Pancreas (tissue), 10 donors: ENCODE measurements at regions not wholly inside any gene's neighbourhood (a gene's known extent, or its start where the extent isn't known, plus 50 kb on each side); places are given as distances from the start of the nearest gene placed in this dataset.

Source experiments
- ATAC-seq, 4 donors: fragments of 200-7000 bp; cut with Tn5 transposase; one replicate each; pipeline versions ENCODE4 v1.8.0 to v1.9.1; 2020; ENCODE audit warnings: mild to moderate bottlenecking in 4 of 4, moderate library complexity in 4 of 4
- DNase-seq, 6 donors: peaks; one replicate each; pipeline ENCODE4 v3.0.0-alpha.2; 2020
- FAIRE-seq: peaks from 2 replicates; lab custom pipeline; 2012; peaks lifted over from hg19 to GRCh38; lab: Jason Lieb, UNC
- H3K27ac ChIP-seq, 4 donors: fragments of 200-600 bp; sonication (generic); 1 replicate in 3 of 4; 2 replicates in 1 of 4; pipeline versions ENCODE4 v1.5.0 to v1.8.0; 2020
- H3K27me3 ChIP-seq, 4 donors: fragments of 200-600 bp; one replicate each; pipeline ENCODE4 v1.8.0; 2021
- H3K36me3 ChIP-seq, 3 donors: fragments of 200-600 bp; sonication (generic) in 1 of 3; one replicate each; pipeline versions ENCODE4 v1.5.0 to v1.8.0; 2020 to 2021
- H3K4me1 ChIP-seq, 3 donors: fragments of 200-600 bp; one replicate each; pipeline ENCODE4 v1.8.0; 2021
- H3K4me3 ChIP-seq, 4 donors: fragments of 200-600 bp; sonication (generic) in 2 of 4; one replicate each; pipeline versions ENCODE4 v1.5.0 to v1.8.0; 2020 to 2021
- H3K9me3 ChIP-seq, 4 donors: fragments of 200-600 bp; one replicate each; pipeline ENCODE4 v1.8.0; 2021
- CTCF ChIP-seq, 4 donors: fragments of 200-600 bp; sonication (generic) in 3 of 4; IDR thresholded peaks; one replicate each; pipeline versions ENCODE4 v1.5.0 to v1.8.0; 2021; ENCODE audit warnings: antibody characterized with exemption in 4 of 4
- WGBS, 2 donors: extraction: QIAGEN DNeasy Blood & Tissue Kit; methylation state at CpG; one replicate each; pipeline ENCODE4 v1.1.7; 2013; 5-methylcytosine and 5-hydroxymethylcytosine counted together
- intact Hi-C, 3 donors: fragments of 100-400 bp; cut with DNase I; formaldehyde crosslinking; loops; one replicate each; pipeline versions ENCODE4 v1.11.1 to v1.14.2; 2022
- donor health status: healthy with polysubstance abuse.
- donor health status: DM: no; HTN: no; CAD: no; lungs with moderate emphysema.
- donor health status: DM: no; HTN: no; CAD: no.
- donor health status: control.
- donor health status: control.
- donor health status: Bipolar disorder and iron deficiency.
- donor health status: DM: yes; HTN: yes; CAD: no.
- donor health status: DM: no; HTN: no; CAD: no.
- donor health status: DM: no; HTN: no; CAD: no.
- donor health status: DM: yes; HTN: yes; CAD: no.

- TF ChIP-seq CTCF (IDR thresholded peaks at IDR 0.05) = no peak
- Histone ChIP-seq H3K9me3 (no peaks in the 10 kb centered on the region), H3K4me1 (peaks cover 0 to 5% (median 0%) of the 10 kb centered on the region in 3 donors), H3K36me3 (no peaks in the 10 kb centered on the region), H3K27me3 (no peaks in the 10 kb centered on the region), H3K4me3 (no peak overlapping the region), H3K27ac (no peak overlapping the region)
- FAIRE-seq (no peak), DNase-seq (no peak), ATAC-seq (no peak)
- intact Hi-C loops = no loop called here
- WGBS, 2 donors = 76 to 78% methylated on average over 1 of the region's 1 CpG
These were observed 647.1 kb upstream of the KLF4 start for GRCh38 chr9:108136656-108137055.

DNA sequence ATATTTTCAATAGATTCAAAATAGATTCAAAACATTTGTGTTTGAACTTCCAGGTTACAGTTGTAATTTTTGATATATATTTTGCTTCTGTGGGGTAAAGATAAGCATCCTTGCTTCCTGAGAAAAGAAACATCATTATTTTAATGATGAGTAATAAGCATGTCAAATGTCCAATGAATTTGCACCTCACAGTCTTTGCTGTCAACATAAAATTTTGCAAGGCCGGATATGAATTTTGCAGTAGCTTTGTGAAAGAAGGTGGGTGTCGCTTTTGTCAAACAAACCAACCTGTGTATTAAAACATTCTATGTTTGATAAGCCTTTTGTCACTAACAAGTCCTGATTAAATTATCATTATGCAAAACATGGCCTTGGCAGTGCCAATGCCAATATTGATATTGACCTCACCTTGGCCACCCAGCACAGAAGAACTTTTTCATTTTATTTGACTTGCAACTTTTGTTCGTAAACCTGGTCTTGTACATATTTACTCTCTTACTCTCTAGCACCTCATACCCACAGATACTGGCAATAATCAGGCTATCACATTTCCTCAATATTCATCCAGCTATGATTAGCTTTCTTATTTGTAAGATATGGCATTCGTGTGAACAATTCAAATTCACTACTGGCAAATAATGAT is 645.0 kb upstream of the KLF4 start:
- ATAC-seq (peak; percentile 55 to 83 (median 68)), DNase-seq (no peak), FAIRE-seq (no peak)
- Histone ChIP-seq H3K4me1 (peaks cover 0 to 5% (median 0%) of the 10 kb centered on the region in 3 donors), H3K9me3 (no peaks in the 10 kb centered on the region), H3K27me3 (no peaks in the 10 kb centered on the region), H3K36me3 (no peaks in the 10 kb centered on the region), H3K4me3 (no peak overlapping the region), H3K27ac (no peak overlapping the region)
- intact Hi-C loops = no loop called here
- WGBS, 2 donors = 21 to 26% methylated on average over 4 of the region's 4 CpGs
- TF ChIP-seq CTCF (IDR thresholded peaks at IDR 0.05) = no peak

GRCh38 chr9:108133680-108134079 is 644.1 kb upstream of the KLF4 start:
- FAIRE-seq (no peak), DNase-seq (no peak), ATAC-seq (no peak)
- Histone ChIP-seq H3K27ac (no peak overlapping the region), H3K27me3 (no peaks in the 10 kb centered on the region), H3K4me3 (no peak overlapping the region), H3K36me3 (no peaks in the 10 kb centered on the region), H3K9me3 (no peaks in the 10 kb centered on the region), H3K4me1 (peaks cover 0 to 5% (median 0%) of the 10 kb centered on the region in 3 donors)
- intact Hi-C loops = no loop called here
- no peak for TF ChIP-seq CTCF (IDR thresholded peaks at IDR 0.05)
- WGBS, 2 donors = 72 to 73% methylated on average over 3 of the region's 3 CpGs

DNA sequence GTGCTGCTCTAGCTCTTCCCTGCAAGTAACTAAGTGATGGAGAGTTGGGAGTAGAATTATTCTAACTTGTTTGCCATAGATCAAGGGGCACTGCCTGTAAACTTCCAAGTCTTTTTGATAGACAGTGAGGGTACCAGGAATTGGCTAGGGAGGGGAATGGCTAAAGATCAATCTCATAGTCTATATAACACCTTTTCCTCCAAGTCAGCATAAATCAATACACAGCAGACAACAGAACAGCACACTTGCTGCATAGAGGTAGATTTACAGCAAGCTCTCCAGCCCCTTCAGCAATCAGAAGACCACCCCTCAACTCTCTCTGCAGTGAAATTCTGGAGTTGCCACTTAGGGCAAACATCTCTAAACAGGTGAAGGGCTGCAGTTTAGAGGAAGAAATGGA is 643.5 kb upstream of the KLF4 start:
- H3K9me3 ChIP-seq = no peaks in the 10 kb centered on the region
- H3K4me1 ChIP-seq = peaks cover 0 to 5% (median 0%) of the 10 kb centered on the region in 3 donors
- no peak for FAIRE-seq
- no peak for ATAC-seq
- H3K27me3 ChIP-seq = no peaks in the 10 kb centered on the region
- H3K4me3 ChIP-seq = no peak overlapping the region
- no peak for DNase-seq
- H3K27ac ChIP-seq = no peak overlapping the region
- intact Hi-C loops = no loop called here
- no peaks in the 10 kb centered on the region for H3K36me3 ChIP-seq
- TF ChIP-seq CTCF (IDR thresholded peaks at IDR 0.05) = no peak

DNA sequence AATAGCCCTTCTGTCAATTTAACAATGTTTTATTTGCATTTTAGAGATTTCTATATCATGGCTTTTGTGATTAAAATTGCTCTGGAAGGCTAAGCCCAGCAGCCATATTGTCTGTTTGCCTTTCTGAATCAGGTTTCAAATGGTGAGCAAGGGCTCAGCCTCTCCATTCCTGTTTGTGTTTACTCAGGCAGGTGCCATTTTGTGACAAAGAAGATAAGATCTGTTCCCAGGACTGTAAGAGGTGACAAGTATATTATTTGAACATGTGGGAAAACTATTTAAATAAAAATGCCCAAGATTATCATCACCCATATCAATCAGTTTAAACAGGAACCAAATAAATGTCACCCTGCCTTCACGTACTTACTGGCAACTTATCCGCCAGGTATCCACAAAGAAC is 641.3 kb upstream of the KLF4 start:
- intact Hi-C loops = no loop called here
- Histone ChIP-seq H3K9me3 (no peaks in the 10 kb centered on the region), H3K27me3 (peaks cover 0 to 5% (median 0%) of the 10 kb centered on the region in 4 donors), H3K36me3 (no peaks in the 10 kb centered on the region), H3K4me1 (peaks cover 0 to 5% (median 0%) of the 10 kb centered on the region in 3 donors), H3K27ac (no peak overlapping the region), H3K4me3 (no peak overlapping the region)
- ATAC-seq = peak in 2 of 4 donors; percentile 40 to 68
- DNase-seq = no peak
- no peak for TF ChIP-seq CTCF (IDR thresholded peaks at IDR 0.05)
- 43 to 53% methylated on average over 2 of the region's 2 CpGs for WGBS, 2 donors
- no peak for FAIRE-seq
